GM19025 (cell line): ENCODE measurements at regions not wholly inside any gene's neighbourhood (a gene's known extent, or its start where the extent isn't known, plus 50 kb on each side); places are given as distances from the start of the nearest gene placed in this dataset.

ENCODE experiments used
- ATAC-seq: cut with Tn5 transposase; IDR thresholded peaks from one replicate; pipeline ENCODE4 v1.9.1; 2021; ENCODE audit warnings: mild to moderate bottlenecking, low read depth, moderate library complexity; ENCODE audit not compliant: unreplicated experiment

DNA sequence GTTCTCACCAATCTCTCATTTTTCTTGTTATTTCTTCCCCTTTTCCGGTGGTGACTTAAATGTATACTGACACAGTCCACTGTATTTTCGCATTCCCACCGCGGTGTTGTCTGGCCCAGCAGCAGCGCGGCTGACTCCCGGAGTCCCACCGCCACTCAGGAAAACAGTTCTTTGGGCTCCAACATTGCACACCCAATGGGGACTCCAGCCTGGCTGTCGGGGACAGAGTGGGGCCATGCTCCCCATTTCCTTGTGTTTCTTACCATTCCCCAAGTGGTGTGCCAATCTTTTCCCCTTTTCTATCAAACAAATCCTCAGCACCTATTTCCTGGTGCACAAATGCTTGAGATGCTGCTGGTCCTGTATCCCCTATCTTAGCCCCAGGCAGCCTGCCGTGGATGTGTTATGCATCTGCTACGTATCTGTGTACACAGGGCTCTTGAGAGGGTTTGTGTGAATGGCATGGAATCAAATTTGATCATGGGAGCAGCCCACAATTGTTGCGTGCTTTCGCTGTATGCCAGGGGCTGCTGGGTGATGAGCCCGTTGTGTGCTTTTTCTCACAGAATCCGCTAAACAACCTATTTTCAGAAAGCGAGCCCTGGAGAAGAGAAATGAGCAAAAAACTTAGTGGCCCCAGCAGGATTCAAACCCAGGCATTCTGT, 219.1 kb upstream of the RGMA start:
- ATAC-seq: no peak

DNA sequence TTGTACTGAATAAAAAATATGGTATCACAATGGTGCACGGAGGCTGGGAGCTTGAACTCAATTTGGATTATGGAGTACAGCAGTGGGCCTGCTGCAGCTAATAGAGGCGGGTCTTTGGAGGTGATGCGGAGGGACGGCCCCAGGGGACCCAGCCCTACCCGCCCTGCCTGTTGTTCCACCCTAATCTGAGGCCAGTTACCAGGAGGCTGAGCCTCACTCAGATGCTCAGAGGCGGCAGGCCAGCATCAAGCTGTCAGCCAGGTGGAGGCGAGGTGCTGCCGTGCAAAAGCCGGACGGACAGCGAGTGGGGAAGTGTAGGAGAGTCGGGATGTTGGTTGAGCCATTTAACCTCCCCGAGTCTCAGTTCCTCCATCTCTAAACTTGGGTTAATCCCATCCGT, 218.5 kb upstream of the RGMA start:
- no peak for ATAC-seq

DNA sequence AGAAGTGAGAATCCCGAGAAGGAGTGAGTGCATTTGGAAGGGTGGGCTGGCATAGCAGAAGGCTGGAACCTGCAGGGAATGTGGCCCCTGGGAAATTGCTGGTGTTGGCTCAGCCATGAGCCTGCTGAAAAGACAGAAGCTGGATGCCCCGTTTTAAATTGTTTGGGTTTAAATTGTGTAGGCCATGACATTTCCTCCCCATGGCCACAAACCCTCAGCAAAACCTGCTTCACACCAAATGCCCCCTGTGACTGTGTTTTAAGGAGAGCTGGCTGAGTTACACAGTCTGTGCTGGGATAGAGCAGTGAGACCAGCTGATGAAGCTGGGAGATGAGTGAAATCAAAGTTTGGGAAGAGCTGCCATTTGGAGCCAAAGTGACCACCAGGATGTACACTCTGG, 216.3 kb upstream of the RGMA start:
- no peak for ATAC-seq

DNA sequence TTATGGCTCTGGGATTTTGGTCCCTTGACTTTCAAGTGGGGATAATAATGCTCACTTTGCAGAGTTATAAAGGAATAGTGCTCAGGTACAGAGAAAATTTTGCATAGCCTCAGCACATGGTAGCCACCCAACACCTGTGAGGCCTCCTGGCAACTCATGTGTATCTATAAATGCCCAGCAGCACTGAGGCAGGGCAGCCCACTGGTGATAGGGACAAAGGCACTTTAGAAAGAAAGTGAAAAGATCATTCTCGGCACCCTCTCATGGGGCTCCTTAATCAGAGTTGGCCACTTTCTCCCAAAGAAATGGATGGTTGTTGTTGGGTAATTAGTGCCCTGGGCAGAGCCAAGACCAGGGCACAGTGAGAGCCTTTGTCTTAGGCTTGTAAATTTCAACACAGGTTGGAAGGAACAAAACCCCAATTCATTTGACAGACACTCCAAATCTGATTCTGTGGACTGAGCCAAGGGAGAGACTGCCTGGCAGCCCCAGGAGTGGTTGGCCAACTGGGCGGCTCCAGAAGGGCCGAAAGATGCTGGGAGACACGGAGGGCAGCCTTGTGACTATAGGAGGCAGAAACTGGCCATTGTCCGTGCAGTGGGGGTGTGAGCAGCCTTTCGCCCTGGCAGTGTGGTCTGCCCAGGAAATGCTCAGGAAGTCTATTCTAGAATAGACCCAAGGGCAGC, 213.2 kb upstream of the RGMA start:
- no peak for ATAC-seq

DNA sequence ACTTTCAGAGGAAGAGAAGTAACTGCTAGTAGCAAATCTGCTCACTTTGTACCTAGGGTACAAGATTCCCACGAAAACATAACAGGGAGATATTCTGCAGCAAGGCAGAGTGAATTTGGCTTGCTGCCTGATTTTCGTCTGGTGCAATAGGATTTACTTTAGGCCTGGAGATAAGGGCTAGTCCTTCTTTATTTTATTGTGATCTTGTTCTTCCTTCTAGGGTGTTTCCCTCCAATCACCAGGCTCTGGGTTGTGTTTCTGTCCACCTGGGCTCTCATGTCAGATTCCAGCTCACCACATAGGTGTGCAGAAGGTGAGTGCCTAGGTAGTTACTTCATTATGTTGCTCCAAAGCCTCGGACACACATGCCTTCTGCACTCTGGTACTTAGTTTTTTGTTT, 211.8 kb upstream of the RGMA start:
- ATAC-seq: no peak

DNA sequence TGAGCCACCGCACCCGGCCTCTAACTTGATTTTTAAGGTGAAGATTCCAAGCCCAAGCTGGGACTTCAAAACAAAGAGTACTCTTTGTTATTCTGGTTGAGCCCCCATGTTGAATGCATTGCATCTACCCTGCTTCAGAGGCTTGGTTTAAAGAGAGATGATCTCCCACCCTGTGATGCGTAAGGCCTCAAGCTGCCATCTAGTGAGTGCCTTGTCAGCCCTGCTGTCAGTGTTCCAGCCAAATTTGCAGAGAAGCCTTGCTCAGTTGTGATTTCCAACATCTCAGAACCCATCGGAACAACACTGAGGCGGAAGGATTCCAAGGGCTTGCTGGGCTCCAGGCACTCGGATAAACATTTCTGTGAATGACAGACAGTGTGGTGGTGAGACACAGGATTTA, 210.7 kb upstream of the RGMA start:
- no peak for ATAC-seq

DNA sequence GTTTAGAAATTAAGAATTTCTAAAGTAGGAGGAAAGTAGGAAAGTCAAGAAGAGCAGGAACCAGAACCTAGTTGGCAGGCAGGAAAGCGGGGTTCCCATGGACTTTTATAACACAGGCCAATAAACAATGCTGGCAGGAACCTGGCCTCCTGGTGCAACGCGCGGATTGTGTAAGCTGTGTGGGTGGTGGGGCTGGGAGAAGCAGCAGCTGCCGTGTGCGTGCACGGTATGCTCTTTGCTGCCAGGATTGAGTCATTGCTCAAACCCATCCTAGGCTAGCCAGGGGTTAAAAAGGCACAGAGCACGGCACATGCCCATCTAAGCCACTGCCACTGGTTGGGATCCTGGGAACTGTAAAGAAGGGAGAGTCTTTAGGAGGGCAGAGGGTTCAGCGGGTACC, 209.9 kb upstream of the RGMA start:
- ATAC-seq: no peak

DNA sequence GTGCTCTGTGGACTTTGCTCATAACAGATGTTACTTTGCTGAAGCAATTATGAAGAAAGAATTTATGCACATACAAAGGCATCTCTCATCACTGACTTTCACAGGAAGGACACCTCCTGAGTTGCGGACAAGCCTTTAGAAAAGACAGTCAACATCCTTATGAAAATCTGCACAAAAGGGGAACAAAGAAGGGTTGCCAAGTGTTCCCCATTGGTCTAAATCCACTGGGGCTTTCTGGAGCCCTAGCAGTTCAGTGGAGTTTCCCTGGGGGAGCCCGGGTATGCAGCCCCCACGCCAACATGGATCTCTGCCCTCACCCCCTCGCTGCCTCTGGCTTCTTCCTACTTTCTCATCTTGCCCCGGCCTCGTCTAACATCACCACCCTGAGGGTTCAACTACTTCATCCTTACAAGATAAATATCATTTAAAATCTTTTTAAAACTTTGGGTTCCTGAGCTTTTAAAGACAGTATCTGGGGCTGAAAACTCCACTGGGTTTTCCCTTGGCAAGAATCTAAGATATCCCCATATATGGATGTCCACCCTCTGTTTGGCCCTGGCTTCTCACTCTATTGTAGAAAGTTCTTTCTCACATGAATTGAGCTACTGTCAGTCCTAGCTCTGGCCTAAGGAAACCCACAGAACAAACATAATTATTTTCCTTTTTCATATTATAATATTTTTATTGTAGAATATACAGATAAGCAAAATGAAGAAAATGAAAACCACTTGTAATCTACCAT, 207.9 kb upstream of the RGMA start:
- ATAC-seq: no peak

DNA sequence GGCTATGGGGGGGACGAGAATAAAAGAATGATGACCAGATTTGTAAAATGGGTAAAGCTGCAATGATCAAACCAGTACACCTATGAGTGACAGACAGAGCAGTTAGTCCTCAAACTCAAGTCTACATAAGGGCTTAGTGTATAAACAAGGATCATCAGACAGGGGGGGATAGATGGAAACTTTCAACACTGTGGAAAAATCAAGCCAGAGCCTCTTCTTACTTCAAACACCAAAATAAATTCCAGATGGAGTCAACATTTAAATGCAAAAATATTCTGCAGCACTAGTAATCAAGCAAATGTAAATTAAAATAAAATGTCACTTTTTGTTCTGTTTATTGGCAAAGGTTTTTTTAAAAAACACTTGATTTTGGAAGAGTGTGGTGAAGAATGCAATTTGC, 205.9 kb upstream of the RGMA start:
- ATAC-seq: no peak

DNA sequence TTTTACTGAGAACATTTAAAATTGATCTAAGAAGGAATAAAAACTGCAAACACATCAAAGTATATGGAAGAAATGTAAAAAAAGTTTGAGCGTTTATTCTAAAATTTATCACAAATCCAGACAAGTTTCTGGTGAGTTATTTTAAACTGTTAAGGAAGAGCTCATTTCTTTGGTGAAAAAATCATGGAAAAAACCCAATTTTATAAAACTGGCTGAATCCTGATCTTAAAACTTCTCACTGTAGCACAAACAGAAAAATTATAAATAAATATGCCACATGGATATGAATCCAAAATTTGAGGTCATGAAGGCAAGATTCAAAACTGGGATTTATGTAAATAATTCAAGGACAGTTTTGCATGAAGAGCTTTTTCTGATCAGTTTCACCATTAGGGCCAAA, 205.1 kb upstream of the RGMA start:
- no peak for ATAC-seq

DNA sequence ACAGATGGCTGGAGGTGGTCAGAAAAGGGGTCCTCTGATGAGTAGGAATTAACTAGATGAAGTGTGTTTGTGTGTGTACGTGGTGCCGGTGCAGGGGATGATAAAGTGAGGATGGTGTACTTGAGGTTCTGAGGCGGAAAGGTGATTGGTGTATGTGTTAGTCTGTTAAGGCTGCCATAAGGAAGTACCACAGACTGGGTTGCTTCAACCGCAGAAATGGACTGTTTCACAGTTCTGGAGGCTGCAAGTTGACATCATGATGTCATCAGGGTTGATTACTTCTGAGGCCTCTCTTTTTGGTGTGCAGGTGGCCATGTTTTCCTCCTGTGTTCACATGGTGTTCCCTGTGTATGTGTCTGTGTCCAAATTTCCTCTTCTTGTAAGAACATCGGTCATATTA, 202.4 kb upstream of the RGMA start:
- ATAC-seq: no peak

DNA sequence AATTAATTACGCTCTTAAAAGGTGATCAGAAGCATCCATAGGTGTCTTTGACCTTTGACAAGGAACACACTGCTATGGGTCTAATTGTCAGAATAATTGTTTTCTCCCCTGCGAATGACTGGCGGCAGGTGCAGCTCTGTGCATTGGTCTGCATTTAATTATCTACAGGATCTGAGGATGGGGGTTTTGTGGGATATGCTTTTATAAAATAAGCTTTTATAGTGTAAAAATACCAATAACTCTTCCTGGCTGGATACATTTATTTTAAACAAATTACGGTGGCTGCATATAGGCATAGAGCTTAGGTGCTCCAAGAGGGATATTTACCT, 201.6 kb upstream of the RGMA start:
- no peak for ATAC-seq

DNA sequence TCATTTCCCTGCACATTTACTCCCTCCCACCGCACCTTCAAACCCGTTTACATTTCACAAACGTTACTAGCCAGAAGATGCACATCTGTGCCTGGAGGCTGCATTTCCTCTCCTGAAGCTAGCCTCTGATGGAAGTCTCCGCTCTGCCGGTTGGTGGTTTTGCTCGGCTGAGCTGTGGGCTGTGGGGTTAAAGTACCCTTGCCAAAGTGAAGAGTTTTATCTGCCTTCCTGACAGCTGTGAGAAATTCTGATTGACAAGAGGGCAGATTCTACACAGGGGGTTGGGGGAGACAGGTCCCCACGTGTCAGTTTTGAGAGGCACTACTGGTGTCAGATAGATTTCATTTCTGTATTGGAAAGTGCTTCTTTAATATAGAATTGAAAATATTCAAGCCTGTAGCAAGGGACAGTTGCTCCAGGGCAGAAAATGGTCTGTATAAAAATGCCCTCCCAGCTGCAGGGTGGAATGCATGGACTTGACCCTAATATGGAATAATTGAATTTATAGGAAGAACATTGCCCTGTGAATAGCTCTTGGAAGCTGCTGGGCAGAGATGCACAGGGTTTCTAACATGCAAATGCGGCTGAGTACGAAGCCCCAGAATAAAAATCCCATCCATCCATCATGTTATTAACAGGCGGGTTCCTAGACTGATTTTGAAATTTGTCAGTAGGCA, 201.1 kb upstream of the RGMA start:
- ATAC-seq: no peak

DNA sequence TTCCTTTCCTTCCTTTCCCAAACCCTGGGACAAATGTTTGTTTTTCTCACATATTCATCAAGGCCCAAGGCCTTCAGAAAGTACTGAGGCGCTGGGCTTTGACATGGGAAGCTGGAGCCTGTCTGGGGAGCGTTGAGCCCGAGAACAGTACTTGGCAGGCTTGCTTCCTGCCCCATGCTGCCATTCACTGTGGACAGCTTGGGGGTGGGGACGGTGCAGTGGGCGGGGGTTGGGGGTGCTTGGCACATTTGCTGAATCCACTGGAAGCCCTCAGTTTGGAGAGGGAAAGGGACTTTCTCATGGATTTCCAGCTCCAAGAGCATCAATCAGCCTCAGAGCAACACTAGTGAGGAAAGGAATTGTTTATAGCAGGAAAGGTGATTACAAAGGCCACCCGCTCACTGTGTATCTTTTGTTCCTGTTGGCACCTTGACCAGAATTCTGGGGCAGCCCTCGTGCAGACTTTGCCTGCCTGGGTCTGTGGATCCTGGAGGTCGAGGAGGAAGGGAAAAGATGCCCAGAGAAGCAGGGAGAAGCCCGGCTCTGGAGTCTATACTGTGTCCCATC, 199.8 kb upstream of the RGMA start:
- no peak for ATAC-seq

DNA sequence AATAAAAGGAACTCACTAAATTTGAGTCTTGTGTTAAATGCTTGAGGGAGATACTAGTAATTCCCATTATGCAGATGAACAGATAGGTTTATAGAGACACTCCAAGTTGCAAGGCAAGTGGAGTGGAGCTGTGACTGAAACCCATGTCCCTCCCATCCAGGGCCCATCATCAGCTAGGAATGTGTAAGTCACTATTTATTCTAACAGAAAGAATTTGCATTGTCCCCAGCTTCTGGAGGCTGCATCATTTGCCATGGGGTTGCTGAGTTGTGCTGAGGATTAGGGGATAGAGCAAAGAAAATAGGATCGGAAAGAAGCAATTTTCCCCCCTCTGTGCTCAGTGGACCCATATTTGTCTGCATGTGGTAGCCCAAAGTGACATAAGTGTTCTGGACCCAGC, 197.4 kb upstream of the RGMA start:
- no peak for ATAC-seq

DNA sequence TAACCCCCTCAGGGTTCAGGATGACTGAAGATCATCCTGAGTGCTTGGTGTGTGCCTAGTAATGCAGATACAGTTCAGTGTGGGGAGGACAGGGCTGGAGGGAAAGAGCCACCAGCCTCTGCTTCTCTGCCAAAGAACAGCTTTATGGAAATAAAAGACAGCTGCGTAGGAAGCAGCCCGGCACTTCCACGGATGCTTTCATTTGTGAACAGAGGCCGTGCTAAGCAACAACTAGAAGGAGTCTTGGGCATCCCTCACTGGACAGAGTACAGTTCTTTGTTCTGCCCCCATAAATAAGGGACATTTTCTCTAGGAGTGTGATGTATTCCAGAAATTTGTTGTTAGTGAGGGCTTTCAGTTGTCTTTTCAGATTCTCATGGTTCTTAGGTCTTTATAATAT, 194.8 kb upstream of the RGMA start:
- ATAC-seq: no peak

DNA sequence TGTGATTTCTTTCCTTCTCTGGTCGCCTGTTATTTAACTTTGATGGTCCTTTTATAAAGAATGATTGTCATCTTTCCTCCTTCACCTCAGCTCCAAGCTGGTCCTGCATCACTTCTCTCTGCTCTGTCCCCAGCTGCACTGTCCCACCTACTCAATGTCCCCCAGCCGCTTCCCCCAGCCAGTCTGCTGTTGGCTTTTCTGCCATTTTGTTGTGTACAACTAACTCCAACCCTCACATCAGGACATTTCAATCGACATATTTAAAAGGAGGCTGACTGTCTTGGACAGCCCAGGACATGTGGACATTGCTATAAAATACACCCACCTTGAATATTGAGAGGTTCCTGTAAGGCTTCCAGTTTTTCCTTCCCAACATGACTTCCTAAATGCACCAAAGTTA, 193.8 kb upstream of the RGMA start:
- no peak for ATAC-seq

DNA sequence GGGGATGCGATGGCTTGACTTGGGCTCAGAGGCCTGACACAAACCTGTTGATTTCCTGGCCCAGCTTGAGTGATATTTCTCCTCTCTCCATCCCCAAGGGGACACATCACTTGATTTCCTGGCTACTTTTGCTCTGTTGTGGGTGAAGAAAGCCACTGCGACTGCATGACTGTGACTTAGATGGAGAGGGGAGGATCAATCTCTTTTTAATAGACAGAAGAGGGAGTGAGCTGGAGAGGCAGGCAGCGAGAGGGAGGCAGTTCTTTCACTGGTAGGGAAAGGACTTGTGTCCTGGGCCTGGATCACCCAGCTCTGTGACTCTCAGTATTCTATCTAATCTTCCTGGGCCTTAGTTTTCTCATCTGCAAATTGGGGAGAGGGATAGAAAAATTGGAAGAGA, 189.8 kb upstream of the RGMA start:
- ATAC-seq: no peak

DNA sequence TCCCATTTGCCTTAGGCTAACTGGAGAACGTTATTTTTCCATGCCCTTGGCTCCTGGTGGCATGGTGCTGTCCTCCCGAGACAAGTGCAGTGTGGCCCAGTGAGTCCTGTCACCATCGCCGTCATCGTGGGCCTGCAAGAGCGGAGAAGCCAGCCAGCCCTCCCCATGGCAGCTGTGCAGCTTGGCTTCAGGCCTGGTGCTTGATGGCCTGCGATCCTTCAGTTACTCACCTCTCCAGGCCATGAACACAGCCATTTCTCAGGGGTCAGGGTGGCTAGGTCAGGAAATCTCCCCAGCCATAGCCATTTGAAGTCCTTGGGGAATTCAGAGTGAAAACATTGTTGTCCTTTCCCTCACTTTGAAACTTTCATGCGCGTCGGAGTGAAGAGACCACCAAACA, 189.0 kb upstream of the RGMA start:
- ATAC-seq: no peak

DNA sequence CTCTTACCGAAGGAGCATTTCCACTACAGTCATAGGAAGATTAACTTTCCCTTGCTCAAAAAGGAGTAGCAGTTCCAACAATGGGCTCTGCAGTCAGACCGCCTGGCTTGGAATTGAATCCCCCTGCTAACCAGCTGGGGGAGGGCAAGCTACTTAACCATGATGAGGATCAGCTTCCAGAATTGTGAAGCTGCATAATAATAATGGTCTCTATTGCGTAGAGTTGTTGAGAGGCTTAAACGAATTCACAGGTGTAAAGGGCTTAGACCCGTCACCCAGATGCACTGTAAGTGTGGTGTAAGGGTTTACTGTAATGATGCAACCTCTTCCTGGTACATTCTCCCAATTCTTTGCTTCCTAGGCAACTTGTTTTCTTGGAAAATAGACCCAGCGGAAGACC, 185.2 kb upstream of the RGMA start:
- ATAC-seq: no peak

DNA sequence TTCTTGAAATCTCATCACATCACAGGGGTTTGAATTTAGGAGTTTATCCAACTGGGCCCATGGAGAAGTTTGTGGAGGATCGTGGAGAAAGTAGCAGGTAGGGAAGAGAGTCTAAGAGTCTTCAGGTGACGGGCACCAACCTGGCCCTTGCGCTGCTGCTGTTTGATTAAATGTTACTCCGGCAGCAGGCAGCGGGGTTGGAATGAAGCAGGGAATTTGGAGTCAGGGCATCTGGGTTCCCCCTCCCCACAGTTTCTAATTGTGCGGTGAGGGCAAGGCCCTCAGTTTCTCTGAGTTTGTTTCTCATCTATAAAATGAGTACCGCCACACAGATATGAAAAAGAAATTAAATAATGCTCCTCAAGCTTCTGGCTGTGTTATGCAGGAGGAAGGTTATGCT, 182.9 kb upstream of the RGMA start:
- ATAC-seq: no peak
